Glomerular visceral epithelial cell (primary cell): ENCODE measurements at regions not wholly inside any gene's neighbourhood (a gene's known extent, or its start where the extent isn't known, plus 50 kb on each side); places are given as distances from the start of the nearest gene placed in this dataset.

Experiments used
- DNase-seq: peaks from one replicate; pipeline ENCODE4 v3.0.0-alpha.2; 2016; ENCODE audit errors: extremely low spot score

DNA sequence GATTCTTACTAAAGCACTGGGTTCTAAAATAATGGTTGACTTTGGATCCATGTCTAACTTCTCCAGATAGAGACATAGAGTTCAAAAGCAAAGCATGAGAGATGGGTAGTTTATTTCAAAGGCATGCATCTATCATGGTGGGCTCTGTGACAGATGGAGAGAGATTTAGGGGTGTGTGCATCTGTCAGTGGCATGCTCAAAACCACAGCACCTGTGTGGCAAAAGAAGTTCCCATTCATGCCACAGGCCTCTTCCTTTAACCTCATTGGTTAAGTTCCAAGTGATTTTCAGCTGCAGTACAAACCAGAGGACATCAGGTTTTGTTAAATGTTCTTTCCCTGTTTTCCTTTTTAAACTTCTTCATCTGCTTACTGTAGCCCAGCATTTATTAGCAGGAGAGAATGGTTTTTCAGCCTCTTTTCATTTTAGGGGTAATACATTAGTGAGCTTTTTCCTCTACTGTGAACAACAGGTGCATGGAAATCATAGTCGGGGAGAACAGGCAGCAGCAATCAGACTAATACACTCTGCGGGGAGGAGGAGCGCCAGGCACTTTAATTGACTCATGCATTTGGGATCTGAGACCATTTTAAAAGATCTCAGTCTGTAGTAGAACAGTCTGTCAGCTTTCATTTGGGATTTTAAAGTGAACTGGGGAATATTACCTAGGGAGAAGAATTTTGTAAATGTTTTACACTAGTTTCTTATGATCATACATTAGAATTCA lies 52.4 kb upstream of the UPP2 start:
- no peak for DNase-seq

DNA sequence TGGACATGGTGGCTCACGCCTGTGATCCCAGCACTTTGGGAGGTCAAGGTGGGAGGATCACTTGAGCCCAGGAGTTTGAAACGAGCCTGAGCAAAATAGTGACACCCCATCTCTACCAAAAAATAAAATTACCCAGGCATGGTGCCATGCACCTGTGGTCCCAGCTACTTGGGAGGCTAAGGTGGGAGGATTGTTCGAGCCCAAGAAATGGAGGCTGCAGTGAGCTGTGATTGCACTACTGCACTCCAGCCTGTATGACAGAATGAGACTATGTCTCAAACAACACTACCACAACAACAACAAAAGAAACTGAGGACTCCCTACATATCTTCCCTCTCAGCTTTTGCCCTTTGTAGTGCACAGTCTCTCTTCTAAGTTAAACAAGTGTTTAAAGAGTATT lies 53.3 kb upstream of the UPP2 start:
- DNase-seq = no peak

DNA sequence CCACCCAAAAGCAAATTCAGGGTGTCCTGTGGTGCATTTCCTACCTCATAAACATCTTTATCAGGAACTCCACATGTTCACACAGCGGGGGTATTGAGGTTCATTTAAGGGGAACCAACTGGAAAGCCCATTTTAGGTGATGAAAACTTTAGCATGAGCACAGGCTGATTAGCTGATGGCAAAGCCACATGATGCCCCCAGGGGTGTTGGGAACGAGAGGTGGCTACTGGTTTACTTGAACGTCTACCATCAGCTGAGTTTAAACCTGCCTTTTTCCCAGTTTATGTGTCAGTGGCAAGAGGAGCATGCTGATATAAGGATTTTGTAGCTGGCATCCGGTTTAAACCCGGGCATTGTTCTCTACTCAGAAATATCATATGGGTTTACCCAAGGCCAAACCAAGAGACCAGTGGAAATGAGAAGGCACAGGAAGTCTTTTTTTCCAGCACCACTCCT lies 54.5 kb upstream of the UPP2 start:
- DNase-seq = no peak

DNA sequence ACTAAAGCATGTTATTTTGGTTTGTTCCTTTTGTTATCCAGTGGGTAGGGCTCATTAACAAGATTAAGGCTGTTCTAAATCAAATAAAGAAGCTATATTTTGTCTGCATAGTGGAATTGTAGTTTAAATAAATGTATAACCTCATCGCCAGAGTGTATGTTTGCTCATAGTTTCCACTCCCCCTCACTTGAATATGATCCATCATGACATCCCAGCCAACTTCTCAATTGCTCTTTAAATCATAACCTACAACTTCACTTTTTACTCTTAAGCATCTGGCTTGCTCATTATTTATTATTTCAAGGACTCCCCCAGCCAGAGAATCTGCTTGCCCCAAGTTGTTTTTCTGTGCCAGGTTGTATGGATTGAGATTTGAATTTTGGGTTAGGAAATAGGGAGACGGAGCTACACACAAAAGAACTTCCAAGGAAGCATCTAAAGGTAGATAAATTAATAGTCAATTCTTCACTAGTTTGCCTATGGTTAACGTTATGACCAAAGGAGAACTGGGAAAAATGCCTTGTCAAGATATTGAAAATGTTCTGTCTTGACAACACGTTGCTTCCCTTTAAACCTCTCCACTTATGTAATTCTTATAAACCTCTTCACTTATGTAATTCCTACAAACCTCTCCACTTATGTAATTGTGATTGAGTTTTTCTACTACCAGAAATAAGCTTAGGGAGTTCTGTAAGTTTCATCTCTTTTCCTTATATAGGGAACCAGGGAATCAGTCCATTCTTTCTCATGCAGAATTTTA lies 55.4 kb upstream of the UPP2 start:
- no peak for DNase-seq

DNA sequence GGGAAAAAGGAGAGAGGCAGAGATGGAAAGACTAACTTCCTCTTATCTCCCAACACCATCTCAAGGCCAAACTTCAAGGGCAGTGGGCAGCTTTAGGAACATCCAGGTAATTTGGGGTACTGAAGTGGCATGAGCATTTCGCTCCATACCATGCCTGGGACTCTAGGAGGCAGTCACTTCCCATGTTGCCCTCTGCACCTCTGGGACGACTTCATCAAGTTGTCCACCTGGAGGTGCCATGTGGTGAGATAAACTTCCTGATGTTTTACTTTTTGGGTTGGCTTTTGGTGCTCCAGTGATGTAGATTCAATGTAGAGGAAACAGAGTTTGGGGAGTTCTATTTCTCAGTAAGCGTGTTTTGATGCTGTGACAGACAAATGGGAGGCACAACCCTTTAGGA lies 56.3 kb upstream of the UPP2 start:
- peak; percentile 20 for DNase-seq

DNA sequence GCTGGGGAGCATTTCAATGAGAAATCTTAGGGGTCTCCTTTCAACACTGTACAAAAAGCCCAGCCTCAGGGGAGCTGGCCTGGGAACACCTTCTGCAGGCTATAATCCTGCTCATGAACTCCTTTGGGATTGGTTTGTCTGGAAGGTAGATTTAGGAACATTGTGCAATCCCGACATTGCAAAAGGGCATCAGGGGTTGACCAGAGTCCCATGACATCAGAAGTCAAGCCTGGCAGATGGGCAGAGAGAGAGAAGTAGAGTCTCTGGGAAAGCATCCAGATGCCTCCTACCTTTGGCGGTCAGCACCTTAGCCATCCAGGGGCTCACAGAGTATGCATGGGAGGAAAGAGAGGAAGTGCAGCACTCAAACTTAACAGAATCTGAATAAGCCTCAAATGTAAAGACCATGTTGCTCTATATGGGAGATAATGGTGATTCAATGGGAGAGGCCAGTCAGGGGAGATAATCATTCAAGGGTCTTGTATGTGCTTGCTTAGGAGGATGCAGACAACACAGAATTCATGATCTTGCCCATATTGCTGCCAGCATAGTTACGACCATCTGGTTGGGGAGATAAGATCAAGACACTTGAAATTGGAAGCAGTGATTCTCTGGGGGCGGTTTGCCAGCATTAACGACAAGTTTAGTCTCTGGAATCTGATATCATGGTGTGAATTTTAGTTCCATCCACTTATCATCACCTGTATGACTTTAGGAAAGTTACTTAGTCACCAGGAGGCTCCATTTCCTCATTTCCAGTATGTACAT lies 58.3 kb upstream of the UPP2 start:
- no peak for DNase-seq

DNA sequence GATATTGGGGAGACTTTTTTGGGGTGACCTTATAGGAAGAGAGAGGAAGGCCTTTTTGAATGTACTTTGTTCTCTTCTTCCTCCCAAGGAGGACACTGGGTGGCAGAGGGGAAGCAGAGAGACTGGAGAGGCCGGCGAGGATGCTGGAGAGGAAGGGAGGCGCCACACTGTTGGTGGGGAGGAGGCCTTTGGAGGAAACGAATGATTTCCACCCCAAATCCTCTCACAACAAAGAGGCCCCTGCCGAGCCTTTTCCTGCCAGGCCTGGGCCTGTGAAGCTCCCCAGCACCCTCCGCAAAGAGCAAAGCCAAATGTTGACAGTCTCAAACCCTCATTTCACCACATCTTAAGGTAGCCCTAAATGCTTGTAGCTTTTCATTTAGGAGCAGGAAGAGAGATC lies 59.0 kb upstream of the UPP2 start:
- no peak for DNase-seq

DNA sequence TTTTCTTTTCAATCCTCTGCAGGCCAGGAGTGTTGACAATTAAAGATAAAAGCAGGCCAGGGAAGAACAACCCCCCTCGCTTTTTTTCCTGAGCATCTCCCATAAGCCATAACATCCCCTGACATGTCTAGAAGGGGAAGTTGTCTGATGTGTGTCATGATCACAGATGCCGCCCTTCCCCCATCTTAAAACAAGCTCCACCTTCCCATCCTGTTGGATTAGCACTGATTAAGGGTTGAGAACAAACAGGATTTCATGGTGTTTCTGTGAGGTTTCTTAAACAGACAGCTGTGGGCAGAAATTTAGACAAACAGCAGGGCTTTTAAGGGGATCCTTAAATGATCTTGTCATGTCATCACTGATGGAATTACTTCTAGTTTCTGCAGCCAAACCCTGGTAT lies 59.4 kb upstream of the UPP2 start:
- no peak for DNase-seq

DNA sequence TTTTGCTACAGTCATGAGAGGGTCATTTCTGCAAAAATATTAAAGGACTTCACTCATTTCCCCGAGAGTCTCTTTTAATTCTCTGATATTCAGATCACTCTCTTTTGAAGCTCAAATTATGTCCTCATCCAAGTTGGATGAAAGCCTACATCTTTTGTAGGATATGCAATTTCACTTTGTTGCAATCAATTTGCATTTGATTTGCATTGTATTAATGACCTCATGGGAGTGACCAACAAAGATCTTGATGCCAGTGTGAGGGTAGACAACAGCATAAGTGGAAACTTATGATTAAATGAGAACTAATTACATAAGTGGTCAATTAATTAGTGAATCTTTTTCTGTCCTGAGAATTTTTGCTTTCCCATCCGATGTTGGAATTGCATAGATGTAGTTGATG lies 60.3 kb upstream of the UPP2 start:
- no peak for DNase-seq

DNA sequence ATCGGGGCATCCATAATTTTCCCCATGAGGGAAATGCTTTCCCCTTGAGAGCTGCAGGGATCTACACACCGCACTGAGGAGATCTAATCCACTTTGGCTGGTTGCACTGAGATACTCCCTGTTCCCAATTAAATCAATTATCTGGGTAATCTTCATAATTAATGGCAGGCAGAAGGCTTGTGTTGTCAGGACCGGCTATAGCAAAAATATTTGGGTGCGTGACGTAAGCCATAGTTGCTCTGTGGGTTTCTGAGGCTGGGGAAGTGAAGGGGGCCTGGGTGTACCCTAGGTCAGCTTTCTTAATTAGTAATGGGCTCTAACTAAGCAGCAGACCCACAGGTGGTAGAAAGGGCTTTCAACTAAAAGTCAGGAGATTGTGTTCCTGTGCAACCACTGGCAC lies 62.8 kb upstream of the UPP2 start:
- no peak for DNase-seq

DNA sequence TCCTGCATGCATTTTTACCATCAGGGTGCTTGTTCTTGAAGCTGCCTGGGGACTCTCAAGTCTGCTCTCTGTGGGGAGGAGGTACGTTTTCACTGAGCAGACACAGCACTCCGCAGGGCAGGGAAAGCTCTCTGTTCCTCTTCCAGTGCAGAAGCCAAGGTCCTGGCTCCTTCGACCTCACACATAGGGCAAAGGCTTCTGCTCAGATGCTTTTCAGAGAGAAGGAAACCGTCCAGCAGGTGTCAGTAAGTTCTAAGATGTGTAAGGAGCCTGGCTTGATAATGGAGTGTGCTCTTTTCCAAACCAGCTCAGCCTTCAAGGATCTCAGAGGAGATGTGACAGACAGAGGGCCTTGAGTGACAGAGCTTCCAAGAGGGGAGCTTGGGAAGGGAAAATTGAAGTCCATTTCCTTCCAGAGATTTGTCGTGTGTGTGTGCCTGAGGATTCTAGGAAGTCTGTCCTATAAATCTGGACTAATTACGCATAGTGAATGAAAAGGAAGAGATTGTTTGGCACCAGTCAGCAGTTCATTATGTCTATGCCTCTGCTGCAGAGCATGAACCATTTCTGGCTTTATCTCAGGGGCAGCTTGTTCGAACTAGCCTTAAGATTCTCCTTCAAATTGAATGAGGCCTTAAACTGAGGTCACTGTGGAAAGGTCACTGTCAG lies 67.3 kb upstream of the UPP2 start:
- peak; percentile 73 for DNase-seq

DNA sequence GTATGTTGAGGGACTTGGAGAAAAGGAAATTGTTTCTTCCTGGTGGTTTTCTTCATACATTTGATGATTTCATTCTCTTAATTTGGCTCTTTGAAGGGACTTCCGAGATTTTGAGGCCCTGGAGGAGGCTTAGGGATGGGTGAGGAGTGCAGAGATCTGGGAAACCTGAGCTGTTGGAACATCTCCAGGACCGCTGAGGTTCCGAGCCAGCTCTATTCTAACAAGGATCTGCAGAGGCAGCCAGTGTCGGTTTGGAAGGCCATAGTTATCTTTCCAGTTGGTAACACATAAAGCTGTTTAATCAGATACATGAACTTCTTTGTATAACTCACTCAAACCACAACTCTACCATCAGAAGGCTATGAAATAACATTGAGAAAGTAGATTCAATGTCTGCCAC lies 70.3 kb upstream of the UPP2 start:
- DNase-seq = no peak

DNA sequence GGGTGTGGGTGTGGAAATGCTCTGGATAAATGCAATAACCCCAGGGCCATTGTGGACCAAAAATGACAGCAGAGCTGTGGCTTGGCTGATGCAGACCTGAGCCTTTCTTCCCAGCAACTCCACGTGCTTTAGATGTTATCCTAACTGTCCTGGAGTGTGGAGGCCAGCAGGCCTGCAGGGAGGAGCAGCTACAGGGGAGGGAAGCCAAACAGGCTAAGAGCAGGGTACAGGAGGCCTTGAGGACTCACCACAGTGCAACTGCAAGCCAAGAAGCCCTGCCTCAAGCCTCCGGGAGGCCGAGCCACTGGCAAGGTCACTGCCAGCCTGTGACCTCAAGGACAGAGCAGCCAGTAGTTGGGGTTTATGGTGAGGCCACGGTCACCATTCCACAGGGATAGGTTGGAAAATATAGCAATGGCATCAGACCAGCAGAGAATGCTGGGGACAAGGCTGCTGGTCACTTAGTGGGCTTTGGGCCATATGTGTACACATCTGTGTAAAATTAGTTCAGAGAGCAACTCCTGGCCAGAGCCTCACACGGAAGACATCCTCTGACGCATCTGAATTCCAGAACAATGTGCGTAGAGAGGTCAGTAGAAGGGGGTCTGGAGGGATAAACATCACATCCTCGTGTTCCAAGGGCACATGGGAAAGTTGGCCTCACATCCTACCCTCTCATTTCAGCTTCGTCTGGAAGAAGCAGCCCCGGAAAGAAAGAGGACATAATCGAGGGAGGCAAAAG lies 76.2 kb upstream of the UPP2 start:
- DNase-seq = no peak

DNA sequence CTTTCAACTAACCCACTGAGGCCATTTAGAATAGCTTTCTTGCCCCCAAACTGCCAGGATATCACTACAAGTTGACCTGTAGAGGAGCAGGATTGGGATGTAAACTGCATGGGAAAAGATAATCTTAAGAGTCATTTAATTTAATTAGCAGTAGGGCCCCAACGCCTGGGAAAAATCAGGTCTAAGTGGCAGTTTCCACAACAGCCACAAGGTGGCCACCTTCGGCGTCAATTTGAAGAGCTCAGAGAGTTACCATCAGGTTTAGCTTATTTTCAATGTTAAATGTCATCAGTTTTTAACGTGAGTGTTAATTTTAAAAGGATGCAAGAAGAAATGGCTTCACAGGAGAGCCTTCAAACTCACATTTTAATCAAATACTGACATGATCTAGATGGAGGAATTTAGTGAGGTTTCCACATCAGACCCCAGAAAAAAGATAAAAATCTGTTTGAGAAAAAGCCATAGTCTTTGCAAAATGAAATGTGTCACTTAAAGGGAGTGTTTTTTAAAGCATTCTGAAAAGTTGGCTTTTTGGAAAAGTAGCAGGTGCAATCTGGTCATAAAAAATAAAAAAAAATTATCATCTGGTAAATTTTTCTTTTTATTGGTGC lies 77.3 kb upstream of the UPP2 start:
- DNase-seq = peak; percentile 56

DNA sequence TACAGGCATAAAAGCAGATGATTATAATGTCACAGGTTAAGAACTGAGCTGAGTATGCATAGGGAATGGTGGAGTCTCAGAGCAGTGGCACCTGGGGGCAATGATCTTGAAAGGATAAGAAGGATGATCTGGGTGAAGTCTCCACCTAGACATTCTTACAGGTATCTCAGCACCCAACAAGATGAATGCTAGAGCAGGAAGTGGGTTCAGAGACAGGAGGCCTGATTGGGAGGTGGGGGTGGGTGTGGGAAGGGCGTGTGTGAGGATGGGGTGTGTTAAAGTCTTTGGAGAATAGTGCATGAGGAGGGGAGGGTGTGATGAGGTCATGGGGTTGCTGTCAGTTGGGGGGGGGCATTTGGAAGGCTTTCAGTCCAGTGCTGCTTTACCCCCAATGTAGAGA lies 78.8 kb upstream of the UPP2 start:
- no peak for DNase-seq

DNA sequence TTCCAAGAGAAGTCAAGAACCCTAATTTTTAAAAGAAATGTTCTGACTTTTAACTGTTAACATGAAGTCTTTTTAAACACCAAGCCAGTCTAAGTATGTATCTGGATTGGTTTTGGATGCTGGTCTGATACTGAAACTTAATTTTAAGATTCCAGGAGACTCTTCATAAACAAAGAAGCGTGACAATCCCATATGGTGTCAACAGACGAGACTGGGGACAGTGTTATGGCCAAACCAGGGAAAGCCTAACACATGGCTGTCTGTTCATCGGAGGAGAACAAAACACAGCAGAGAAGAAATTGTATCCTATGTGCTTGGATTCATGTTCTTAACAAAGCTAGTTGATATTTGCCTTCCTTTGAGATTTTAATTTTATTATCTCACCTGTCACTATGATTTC lies 80.5 kb upstream of the UPP2 start:
- no peak for DNase-seq

DNA sequence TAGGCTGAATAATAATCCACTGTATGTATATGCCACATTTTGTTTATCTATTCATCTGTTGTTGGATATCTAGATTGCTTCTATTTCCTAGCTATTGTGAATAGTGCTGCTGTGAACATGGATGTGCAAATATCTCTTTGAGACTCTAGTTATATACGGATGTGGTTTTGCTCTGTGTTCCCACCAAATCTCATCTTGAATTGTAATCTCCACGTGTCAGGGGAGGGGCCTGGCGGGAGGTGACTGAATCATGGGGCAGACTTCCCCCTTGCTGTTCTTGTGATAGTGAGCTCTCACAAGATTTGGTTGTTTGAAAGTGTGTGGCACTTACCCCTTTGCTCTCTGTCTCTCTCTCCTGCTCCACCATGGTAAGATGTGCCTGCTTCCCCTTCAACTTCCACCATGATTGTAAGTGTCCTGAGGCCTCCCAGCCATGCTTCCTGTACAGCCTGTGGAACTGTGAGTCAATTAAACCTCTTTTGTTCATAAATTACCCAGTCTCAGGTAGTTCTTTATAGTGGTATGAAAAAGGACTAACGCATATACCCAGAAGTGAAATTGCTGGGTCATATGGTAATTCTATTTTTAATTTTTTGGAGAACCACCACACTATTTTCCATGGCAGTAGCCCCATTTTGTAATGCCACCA lies 86.1 kb upstream of the UPP2 start:
- no peak for DNase-seq

DNA sequence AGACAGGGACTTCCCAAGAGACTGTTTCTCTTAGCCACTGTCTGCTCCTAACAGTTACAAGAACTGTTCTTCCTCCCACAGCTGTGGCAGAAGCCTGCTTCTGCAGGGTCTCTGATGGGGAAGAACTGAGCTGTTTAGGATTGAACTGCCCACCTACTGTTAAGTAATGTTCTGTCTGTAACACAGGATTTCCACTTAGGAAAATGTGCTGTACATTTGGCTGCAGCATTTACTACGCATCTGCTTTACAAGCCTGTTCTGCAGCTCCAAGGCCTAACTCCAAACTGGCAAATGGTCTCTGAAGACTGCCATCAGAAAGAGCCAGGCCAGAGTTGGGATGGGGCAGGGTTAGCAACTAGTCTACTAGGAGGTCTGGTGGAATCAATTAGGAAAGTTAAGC lies 87.8 kb upstream of the UPP2 start:
- DNase-seq = no peak

DNA sequence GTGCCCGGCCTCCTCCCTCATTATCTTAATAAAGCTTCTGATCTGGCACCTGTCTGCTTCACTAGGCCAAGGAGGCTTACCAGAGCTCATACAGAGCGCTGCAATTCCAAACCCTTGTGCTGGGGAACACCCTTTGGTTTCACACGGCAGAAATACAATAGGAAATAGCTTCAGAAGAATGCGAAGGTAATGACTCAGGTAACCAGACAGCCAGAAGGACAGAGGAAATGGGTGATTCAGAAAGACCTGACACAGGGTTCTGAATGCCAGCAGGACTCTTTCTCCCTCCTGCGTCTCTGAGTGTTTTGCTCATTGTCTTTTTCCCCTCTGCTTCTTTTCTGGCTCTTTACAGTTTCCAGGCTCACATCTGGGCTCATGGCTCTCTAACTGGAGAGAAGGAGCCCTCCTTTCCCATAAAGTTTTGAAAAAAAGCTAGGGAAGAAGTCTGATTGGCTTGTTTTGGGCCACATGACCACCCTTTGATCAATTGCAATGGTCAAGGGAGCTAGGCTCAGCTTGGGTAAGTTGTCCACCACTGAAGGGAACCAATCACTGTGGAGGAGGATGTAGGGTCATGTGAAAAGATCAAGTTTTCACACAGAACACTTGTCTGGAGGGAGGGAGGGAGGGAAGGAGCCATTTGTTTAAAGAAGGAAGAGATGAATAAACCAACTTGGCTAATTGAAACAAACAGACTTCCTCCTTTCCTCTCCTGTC lies 90.5 kb upstream of the UPP2 start:
- DNase-seq = peak; percentile 56

DNA sequence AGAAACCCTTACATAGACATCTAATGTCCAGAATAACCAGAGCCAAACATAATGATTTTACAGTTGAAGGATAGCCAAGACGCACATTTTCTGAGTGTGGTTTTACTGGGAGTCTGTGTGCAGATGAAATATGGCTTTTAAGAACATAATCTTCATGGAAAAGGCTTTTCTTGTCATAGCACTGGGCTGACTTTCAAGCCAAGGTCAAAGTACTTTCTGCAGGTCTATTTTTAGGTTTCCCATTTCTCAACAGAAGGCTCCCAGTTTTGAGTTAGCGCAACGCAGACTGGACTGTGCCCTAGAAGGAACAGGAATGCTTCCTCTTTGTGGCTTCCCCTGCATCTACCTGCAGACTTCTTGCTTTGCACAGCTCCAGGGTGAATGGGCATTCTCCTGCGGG lies 92.3 kb upstream of the UPP2 start:
- DNase-seq = no peak
